ENCODE measurements at regions not wholly inside any gene's neighbourhood (a gene's known extent, or its start where the extent isn't known, plus 50 kb on each side); places are given as distances from the start of the nearest gene placed in this dataset.

DNA sequence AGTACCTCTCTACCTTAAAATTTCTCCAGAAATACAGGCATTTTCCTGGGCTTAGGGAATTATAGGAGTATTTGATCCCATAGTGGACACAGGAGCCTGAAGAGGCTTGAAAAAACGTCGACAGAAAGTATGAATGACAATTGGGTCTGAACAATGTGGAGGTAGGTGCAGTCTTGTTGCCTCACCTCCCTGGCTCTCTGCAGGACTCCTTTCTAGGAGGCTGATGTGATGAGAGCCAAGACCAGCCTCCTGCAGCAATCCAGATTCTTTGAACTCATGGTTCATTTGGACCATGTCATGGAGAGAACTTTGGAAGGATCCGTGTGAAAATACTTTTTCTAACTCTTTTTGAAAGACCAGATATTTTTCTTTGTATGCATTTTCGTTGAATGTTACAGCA lies 50.5 kb upstream of the MTF2 start:
- TF ChIP-seq, protein P1, sequence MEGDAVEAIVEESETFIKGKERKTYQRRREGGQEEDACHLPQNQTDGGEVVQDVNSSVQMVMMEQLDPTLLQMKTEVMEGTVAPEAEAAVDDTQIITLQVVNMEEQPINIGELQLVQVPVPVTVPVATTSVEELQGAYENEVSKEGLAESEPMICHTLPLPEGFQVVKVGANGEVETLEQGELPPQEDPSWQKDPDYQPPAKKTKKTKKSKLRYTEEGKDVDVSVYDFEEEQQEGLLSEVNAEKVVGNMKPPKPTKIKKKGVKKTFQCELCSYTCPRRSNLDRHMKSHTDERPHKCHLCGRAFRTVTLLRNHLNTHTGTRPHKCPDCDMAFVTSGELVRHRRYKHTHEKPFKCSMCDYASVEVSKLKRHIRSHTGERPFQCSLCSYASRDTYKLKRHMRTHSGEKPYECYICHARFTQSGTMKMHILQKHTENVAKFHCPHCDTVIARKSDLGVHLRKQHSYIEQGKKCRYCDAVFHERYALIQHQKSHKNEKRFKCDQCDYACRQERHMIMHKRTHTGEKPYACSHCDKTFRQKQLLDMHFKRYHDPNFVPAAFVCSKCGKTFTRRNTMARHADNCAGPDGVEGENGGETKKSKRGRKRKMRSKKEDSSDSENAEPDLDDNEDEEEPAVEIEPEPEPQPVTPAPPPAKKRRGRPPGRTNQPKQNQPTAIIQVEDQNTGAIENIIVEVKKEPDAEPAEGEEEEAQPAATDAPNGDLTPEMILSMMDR (IDR thresholded peaks at IDR 0.05): no peak
- TF ChIP-seq POLR2A (IDR thresholded peaks at IDR 0.05) (no peak), POLR2AphosphoS5 (IDR thresholded peaks at IDR 0.05) (no peak)

Measured in breast epithelium (tissue), 3 donors.